ENCODE measurements at regions not wholly inside any gene's neighbourhood (a gene's known extent, or its start where the extent isn't known, plus 50 kb on each side); places are given as distances from the start of the nearest gene placed in this dataset.
"Not testable (repeated sequence)": the region's sequence is repeated elsewhere in the genome, so short reads cannot be mapped to it uniquely, and the experiment has no call there.

DNA sequence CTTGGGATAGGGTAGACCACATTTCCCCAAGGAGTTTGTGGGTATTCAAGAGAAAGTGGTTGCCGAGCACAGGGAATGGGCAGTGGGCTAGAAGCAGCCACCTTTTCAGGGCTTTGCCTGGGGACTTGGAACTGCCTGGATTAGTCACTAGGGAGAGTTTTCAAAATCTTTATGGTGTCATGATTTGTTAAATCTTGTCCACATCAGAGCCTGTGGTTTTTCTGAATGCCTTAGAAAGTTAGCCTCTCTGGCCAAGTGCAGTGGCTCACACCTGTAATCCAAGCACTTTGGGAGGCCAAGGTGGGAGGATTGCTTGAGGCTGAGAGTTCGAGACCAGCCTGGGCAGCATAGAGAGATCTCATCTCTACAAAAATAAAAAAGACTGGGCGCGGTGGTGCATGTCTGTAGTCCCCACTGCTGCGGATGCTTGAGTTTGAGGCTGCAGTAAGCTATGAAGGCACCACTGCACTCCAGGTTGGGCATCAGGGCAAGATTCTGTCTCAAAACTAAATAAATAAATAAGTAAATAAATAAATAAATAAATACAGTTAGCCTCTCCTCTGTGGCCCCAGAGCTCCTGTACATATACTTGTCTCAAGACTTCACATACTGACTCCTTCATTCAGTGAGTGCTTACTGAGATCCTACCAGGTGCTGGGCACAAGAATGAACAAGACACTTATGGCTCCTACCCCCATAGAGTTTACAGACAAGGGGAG lies 76.3 kb upstream of the HNF1B start:
- ATAC-seq = no peak
- H3K4me3 Mint-ChIP-seq = no peak overlapping the region
- DNase-seq = no peak
- H3K9me3 Mint-ChIP-seq = no peaks in the 10 kb centered on the region
- peaks cover 2% of the 10 kb centered on the region for H3K27me3 Mint-ChIP-seq (ENCODE audit: low read depth)
- H3K4me1 Mint-ChIP-seq (ENCODE audit: low read depth) = peaks cover 3% of the 10 kb centered on the region
- H3K36me3 Mint-ChIP-seq (ENCODE audit: insufficient read depth) = no peaks in the 10 kb centered on the region

DNA sequence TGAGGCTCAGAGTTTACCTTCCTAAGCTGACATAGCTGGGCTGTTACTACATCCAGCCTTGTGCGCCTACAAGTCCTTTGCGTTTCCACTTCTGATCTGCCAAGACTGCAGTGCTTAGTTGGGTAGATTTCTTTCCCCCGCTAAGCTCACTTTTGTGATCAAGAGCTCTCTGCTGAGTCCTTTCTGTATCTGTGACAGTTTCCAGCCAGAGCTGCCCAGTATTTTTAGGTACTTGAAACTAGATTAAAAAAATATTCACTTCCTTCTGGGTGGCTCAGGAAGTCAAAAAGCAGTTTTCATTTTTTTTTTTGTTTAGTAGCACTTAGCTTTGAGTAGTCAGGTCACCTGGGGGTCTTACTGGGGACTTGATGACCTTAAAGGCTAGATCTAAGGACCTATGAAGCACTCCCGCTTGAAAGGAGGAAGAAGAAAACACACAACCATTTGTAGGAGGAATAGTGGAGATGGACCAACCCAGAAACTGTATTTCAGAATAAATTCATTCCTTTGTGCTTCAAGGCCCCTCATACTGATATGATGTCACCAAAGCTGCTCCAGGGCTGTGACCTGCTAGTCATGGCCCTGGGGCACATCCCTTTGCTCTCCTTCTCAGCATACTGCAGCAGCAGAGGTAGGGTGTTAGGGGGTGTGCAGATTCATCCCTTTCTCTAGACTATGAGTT lies 75.6 kb upstream of the HNF1B start:
- no peak for ATAC-seq
- Mint-ChIP-seq H3K36me3 (ENCODE audit: insufficient read depth) (no peaks in the 10 kb centered on the region), H3K4me3 (no peak overlapping the region), H3K4me1 (ENCODE audit: low read depth) (peaks cover 3% of the 10 kb centered on the region), H3K9me3 (no peaks in the 10 kb centered on the region), H3K27me3 (ENCODE audit: low read depth) (peaks cover 5% of the 10 kb centered on the region)
- no peak for DNase-seq

DNA sequence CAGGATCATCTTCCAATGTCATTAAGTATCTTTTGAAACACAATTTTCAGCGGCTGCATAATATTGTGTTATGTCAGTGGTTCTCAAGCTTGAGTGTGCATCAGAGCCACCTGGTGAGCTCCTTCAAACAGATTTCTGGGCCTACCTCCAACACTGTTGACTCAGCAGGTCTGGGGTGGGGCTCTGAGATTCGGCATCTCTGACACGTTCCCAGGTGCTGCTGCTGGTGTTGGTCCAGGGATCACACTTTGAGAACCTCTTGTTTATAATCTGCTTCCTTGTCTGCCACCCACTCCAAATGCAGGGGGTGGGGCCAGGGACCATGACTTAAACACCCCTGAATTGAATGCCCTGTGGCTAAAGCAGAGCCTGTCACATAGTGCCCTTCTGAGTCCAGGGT lies 73.8 kb upstream of the HNF1B start:
- no peak for ATAC-seq
- Mint-ChIP-seq H3K27me3 (ENCODE audit: low read depth) (peaks cover 13% of the 10 kb centered on the region), H3K9me3 (no peaks in the 10 kb centered on the region), H3K4me3 (peak overlapping the region; percentile 24), H3K4me1 (ENCODE audit: low read depth) (peaks cover 3% of the 10 kb centered on the region), H3K36me3 (ENCODE audit: insufficient read depth) (no peaks in the 10 kb centered on the region)
- no peak for DNase-seq

DNA sequence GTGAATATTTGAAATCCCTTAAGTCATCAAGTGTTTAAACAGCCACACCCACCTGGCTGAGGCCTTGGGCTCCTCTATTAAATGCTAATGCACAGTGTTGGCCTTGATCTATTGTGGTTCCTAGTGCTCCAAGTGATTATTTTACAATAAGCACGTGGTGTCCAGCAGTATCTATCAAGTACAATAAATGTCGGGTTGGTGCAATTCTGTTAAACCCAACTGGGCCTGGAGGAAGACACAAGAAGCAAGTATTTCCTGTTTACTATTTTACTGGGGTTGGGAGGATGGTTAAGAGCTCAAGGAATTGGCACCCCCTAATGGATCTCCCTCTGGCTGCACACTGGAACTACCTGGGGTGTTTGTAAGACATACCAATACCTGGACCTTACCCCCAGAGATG lies 72.1 kb upstream of the HNF1B start:
- no peaks in the 10 kb centered on the region for H3K36me3 Mint-ChIP-seq (ENCODE audit: insufficient read depth)
- no peak for DNase-seq
- H3K4me3 Mint-ChIP-seq = no peak overlapping the region
- peaks cover 19% of the 10 kb centered on the region for H3K27me3 Mint-ChIP-seq (ENCODE audit: low read depth)
- no peak for ATAC-seq
- no peaks in the 10 kb centered on the region for H3K9me3 Mint-ChIP-seq
- H3K4me1 Mint-ChIP-seq (ENCODE audit: low read depth) = peaks cover 3% of the 10 kb centered on the region

DNA sequence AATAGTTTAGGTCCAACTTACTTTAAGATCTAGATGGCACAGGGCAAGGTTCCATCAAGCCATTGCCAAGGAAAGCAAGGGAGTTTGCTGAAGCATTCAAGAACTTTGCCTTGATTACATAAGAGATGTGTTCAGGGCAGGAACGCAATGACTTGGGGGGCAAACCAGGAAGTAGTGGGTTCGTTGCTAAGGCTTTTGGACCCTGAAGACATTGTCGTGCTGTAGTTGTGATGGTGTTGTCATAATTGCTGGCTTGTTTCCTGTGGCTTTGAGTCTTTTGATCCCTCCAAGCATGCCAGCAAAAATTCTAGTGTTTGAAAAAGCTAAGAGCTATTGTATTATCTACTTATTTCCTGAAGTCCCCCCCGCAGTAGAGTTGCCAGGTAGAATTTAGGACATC lies 70.7 kb upstream of the HNF1B start:
- Mint-ChIP-seq H3K27me3 (ENCODE audit: low read depth) (peaks cover 22% of the 10 kb centered on the region), H3K36me3 (ENCODE audit: insufficient read depth) (no peaks in the 10 kb centered on the region), H3K9me3 (no peaks in the 10 kb centered on the region), H3K4me3 (no peak overlapping the region), H3K4me1 (ENCODE audit: low read depth) (peaks cover 3% of the 10 kb centered on the region)
- DNase-seq = no peak
- ATAC-seq = no peak

DNA sequence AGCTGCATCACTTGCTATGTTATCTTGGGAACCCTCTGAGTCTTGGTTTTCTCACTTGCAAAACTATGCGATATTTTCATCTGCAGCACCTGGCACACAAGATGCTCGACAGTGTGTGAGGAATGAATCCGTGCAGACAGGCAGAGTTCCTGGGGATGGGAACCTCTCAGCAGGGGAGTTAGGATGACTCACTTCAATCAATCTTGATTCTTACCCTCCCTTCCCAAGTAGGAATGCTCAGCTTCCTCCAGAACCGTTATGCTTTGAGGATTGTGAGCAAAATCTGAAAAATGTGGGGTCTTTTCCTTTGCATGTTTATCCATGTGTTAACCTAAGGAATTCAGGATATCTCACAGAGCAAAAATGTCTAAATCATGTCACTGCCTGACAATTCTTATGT lies 68.9 kb upstream of the HNF1B start:
- ATAC-seq (no peak), DNase-seq (no peak)
- H3K4me1 Mint-ChIP-seq (ENCODE audit: low read depth) = peaks cover 3% of the 10 kb centered on the region
- no peak overlapping the region for H3K4me3 Mint-ChIP-seq
- no peaks in the 10 kb centered on the region for H3K36me3 Mint-ChIP-seq (ENCODE audit: insufficient read depth)
- H3K27me3 Mint-ChIP-seq (ENCODE audit: low read depth) = peaks cover 22% of the 10 kb centered on the region
- no peaks in the 10 kb centered on the region for H3K9me3 Mint-ChIP-seq

DNA sequence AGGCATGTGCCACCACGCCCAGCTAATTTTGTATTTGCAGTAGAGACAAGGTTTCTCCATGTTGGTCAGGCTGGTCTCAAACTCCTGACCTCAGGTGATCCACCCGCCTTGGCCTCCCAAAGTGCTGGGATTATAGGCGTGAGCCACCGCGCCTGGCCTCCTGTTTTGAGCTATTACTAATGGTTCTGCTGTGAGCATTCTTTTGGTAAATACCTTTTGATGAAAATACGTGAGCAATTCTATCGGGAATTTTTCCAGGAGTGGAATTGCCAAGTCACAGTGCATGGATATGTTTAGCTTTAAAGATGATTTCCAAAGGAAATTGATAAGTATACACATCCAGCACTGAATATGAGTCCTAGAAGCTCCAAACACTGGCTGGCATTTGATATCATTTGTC lies 64.0 kb upstream of the HNF1B start:
- H3K9me3 Mint-ChIP-seq; H3K4me3 Mint-ChIP-seq; DNase-seq; ATAC-seq; H3K36me3 Mint-ChIP-seq (ENCODE audit: insufficient read depth); H3K4me1 Mint-ChIP-seq (ENCODE audit: low read depth): not testable (repeated sequence)
- H3K27me3 Mint-ChIP-seq (ENCODE audit: low read depth) = peaks cover 10% of the 10 kb centered on the region

DNA sequence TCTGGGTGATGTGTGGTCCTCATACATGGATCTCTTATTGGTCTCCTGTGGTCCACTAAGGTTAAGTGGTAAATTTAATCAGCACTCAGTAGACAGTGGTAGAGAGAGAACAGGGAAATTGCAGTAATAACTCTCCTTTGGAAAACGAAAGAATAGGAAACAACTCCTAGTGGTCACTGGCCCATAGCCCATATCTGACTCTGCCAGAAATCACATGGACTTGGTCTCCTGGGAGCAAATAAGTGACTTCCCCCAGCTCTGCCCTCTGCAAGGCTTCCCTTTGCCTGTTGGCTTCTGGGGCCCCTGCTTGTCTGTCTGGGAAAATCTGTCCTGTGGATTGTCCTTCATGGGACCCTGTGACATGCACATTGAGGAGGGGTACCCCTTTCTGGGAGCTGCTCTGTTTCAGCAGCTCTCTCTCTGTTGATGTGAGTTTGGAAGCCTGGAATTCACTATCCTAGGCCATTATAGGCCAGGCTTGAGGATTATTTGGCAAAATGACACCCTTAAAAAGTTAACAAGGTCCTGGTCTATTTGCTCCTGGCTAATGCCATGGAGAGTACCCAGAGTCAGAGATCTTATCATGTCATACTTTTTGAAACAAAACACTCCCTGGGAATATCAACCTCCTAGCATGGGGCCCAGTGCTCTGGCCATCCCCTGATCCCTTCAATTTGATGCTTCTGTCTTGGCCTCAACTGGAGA lies 58.0 kb upstream of the HNF1B start:
- Mint-ChIP-seq H3K4me3 (no peak overlapping the region), H3K9me3 (no peaks in the 10 kb centered on the region), H3K36me3 (ENCODE audit: insufficient read depth) (no peaks in the 10 kb centered on the region), H3K27me3 (ENCODE audit: low read depth) (peaks cover 4% of the 10 kb centered on the region), H3K4me1 (ENCODE audit: low read depth) (peaks cover 2% of the 10 kb centered on the region)
- ATAC-seq (no peak), DNase-seq (no peak)

DNA sequence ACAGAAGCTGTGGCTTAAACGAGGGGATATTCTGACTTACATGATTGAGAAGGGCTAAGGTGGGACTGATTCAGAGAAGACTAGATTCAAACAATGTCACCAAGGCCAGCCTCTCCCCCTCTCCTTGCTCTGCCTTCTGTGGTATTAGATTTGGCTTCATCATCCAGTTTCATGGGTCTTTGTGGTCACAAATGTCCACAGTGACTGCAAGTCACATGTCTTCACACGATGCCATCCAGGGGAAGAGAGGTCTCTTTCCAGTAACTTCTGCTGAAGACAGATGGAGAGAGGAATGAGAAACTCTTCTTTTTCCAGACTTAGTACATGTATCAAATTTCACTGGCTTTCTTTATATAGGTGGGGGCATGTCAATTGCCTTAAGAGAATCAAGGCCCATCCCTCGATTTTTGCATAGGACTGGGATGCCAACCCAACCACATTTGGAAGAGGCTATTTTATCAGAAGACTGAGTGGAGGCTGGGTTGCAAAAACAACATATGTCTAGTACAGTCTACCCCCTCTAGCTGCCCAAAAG lies 57.3 kb upstream of the HNF1B start:
- DNase-seq = no peak
- ATAC-seq = no peak
- Mint-ChIP-seq H3K9me3 (no peaks in the 10 kb centered on the region), H3K4me3 (no peak overlapping the region), H3K4me1 (ENCODE audit: low read depth) (peaks cover 2% of the 10 kb centered on the region), H3K36me3 (ENCODE audit: insufficient read depth) (no peaks in the 10 kb centered on the region), H3K27me3 (ENCODE audit: low read depth) (peaks cover 10% of the 10 kb centered on the region)

DNA sequence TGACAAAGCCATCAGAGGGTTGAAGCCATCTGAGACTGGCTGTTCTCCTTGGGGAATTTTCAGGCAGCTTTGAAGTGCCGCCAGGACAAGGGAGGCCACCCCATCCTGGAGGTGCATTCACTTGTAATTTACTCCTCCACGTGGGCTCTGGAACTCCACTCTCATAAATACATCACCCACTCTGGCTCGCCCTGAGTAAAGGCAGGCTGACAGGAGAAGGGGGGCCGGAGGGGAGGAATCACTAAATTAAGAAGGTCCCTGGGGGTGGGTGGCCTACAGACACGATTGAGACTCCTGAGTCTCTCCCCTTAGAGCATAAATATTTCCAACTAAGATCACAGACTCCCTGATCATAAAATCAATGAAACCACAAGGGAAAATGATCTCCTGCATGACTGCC lies 56.3 kb upstream of the HNF1B start:
- no peak overlapping the region for H3K4me3 Mint-ChIP-seq
- ATAC-seq (no peak), DNase-seq (no peak)
- peaks cover 2% of the 10 kb centered on the region for H3K4me1 Mint-ChIP-seq (ENCODE audit: low read depth)
- peaks cover 10% of the 10 kb centered on the region for H3K27me3 Mint-ChIP-seq (ENCODE audit: low read depth)
- no peaks in the 10 kb centered on the region for H3K9me3 Mint-ChIP-seq
- H3K36me3 Mint-ChIP-seq (ENCODE audit: insufficient read depth) = no peaks in the 10 kb centered on the region

DNA sequence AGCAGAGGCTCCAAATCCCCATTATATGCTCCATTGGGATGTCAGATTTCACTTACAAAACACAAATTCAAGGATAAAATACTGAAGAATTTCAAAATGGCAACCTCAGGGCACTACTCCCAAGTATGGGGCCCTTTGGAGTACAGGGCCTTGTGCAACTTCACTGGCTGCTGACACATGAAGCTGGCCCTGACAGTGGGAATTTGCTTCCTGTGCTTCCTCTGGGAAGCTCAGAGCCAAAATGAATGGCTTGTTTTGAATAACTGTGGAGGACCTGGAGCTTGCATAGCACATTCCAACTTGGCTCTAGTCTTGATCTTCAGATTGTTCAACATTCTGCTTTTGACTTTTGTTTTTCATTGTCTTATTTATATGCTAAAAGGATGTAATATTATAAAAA lies 52.3 kb upstream of the HNF1B start:
- DNase-seq = no peak
- ATAC-seq = no peak
- Mint-ChIP-seq H3K4me3 (no peak overlapping the region), H3K27me3 (ENCODE audit: low read depth) (peaks cover 15% of the 10 kb centered on the region), H3K9me3 (no peaks in the 10 kb centered on the region), H3K4me1 (ENCODE audit: low read depth) (peaks cover 2% of the 10 kb centered on the region), H3K36me3 (ENCODE audit: insufficient read depth) (no peaks in the 10 kb centered on the region)

DNA sequence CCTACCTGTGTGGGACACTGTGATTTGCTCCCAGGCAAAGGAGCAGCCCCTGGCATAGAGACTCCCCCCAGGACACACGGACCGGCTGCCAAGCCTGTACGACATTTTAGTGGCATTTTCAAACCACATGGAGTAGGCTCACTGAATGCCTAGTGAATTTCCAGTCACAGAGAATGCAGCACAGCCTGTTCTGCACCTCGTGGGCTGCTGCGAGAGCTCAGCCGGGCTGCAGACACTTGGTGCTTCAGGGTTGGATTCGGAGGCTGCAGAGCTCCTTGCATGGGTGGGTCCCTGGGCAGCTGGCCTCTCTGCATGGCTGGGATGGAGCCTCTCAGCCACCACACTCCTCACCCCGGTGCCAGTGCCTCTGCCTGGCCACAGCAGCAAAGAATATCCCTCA lies 51.2 kb upstream of the HNF1B start:
- no peaks in the 10 kb centered on the region for H3K36me3 Mint-ChIP-seq (ENCODE audit: insufficient read depth)
- ATAC-seq (no peak), DNase-seq (no peak)
- no peak overlapping the region for H3K4me3 Mint-ChIP-seq
- peaks cover 2% of the 10 kb centered on the region for H3K4me1 Mint-ChIP-seq (ENCODE audit: low read depth)
- no peaks in the 10 kb centered on the region for H3K9me3 Mint-ChIP-seq
- peaks cover 18% of the 10 kb centered on the region for H3K27me3 Mint-ChIP-seq (ENCODE audit: low read depth)
